Mucosa of descending colon (tissue), 3 donors: ENCODE measurements at regions not wholly inside any gene's neighbourhood (a gene's known extent, or its start where the extent isn't known, plus 50 kb on each side); places are given as distances from the start of the nearest gene placed in this dataset.

Experiments used
- ATAC-seq: fragments of 200-7000 bp; cut with Tn5 transposase; one replicate; pipeline ENCODE4 v1.9.1; 2020; ENCODE audit warnings: mild to moderate bottlenecking, moderate library complexity
- DNase-seq, 3 donors: peaks; one replicate each; pipeline ENCODE4 v3.0.0-alpha.2; 2020
- H3K36me3 ChIP-seq: fragments of 200-600 bp; one replicate; pipeline ENCODE4 v1.8.0; 2021; ENCODE audit warnings: low read depth, mild to moderate bottlenecking
- H3K4me1 ChIP-seq: fragments of 200-600 bp; one replicate; pipeline ENCODE4 v1.8.0; 2021; ENCODE audit warnings: low read depth, mild to moderate bottlenecking
- H3K4me3 ChIP-seq: fragments of 200-600 bp; one replicate; pipeline ENCODE4 v1.8.0; 2021; ENCODE audit warnings: mild to moderate bottlenecking
- H3K9me3 ChIP-seq: fragments of 200-600 bp; one replicate; pipeline ENCODE4 v1.8.0; 2021; ENCODE audit warnings: mild to moderate bottlenecking
- CTCF ChIP-seq: fragments of 200-600 bp; IDR thresholded peaks from one replicate; pipeline ENCODE4 v1.8.0; 2022; ENCODE audit warnings: antibody characterized with exemption, mild to moderate bottlenecking
- intact Hi-C, 2 donors: fragments of 100-400 bp; cut with DNase I in 1 of 2; cut with micrococcal nuclease in 1 of 2; formaldehyde crosslinking; loops; one replicate each; pipeline versions ENCODE4 v1.11.0 to v1.11.1; 2022; cut with DNase I, micrococcal nuclease
- donor health status: DM: no; HTN: no; CAD: no; lungs with moderate emphysema.
- donor health status: DM: no; HTN: no; CAD: no.
- donor health status: DM: no; HTN: yes; CAD: no.

DNA sequence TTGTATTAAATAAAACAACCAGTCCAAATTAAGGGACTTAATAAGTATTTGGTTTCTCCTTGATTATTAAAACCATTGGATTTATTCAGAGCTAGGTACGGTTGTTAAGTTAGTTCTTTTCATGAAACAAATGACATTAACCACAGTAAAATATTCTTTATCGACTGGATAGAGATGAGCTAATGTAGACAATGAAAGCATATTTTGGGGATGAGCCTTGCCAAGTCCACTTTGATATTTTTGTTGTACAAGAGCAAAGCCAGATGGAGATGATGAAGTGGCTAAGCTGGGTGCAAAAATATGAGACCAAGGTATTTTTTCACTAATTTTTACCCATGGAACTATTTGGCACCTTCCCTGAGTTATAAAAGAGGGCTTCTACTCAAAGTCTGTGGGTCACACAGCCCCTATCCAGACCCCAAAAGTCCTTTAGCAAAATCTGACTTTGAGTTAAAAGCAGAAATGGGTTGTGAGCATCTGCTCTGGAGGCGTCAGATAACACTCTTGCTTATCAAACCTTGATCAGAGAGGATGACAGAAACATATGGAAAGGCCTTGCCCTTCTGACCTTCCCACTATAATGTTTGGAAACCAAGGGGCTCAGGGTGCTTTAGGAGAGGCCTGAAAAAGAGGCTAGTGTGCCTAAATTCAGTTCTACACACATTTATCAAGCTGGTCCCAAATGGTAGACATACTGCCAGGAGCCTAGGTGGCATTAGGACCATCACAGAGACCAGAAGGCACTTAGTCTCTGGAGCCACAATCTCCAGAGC lies 456.8 kb downstream of the MTX2 start:
- ATAC-seq (no peak), DNase-seq (no peak)
- Histone ChIP-seq H3K4me3 (no peak overlapping the region), H3K36me3 (no peaks in the 10 kb centered on the region), H3K9me3 (no peaks in the 10 kb centered on the region), H3K4me1 (no peaks in the 10 kb centered on the region)
- TF ChIP-seq CTCF, result no peak
- intact Hi-C loops, result no loop called here

DNA sequence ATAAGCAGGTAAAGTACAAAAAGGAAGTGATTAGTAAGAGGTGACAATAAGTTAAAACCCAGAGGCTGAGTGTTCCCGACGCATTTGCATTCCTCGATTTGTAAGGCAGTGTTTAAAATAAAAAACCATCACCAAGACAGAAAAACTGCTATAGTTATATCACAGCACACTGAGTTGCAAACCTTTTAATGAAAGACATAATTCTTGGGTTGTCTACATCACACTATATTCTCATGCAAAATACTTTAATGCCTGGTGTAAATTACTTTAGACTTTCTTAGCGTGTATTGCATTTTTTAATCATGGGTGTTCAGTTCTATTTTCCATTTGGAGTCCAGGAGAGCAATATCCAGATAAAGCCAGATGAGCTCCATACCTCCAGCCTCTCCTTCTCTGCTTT lies 458.5 kb downstream of the MTX2 start:
- H3K36me3 ChIP-seq, result no peaks in the 10 kb centered on the region
- intact Hi-C loops, result no loop called here
- TF ChIP-seq CTCF, result no peak
- H3K4me1 ChIP-seq, result no peaks in the 10 kb centered on the region
- no peak overlapping the region for H3K4me3 ChIP-seq
- no peak for DNase-seq
- H3K9me3 ChIP-seq, result no peaks in the 10 kb centered on the region
- no peak for ATAC-seq

DNA sequence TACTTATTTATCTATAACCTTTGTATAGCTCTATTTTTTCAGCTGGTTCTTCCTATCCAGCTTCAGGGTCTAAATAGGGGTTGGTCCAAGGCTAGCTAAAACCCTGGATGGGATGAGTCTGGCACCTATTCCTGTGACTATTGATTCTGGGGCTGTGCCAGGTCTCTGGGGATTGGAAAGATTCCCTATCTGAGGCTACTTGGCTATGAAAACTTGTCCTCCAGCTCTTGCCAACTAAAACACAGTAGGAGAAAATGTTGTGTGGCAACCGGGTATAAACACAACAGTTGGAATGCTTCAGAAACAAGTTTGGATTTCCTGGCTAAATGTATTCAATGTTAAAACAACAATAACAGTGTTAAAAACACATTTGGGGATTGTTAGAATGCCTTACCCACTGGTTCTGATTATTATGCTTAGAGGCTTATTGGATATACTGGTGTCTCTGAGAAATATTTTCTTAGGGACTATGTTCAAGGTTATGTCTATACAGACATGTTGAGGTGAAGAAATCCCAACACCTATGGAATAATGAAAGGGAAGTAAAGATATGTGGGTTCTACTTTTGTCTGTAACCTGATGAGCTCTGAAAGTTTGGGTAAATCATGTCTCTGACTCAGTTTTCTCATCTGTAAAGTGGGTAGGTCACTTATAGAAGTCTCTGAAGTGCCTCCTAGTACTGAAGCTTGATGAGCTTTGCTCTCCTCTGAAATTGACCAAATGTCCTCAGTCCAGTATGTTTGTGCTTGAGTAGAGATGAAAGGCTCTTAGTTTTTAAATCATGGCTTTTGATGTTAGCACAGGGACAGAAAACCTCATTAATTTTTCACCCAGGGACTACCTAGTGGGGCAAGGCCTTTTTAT lies 460.7 kb downstream of the MTX2 start:
- Histone ChIP-seq H3K9me3 (no peaks in the 10 kb centered on the region), H3K4me1 (no peaks in the 10 kb centered on the region), H3K4me3 (no peak overlapping the region), H3K36me3 (no peaks in the 10 kb centered on the region)
- no peak for ATAC-seq
- TF ChIP-seq CTCF, result no peak
- no peak for DNase-seq
- intact Hi-C loops, result no loop called here

GRCh38 chr2:176732780-176733179 lies 463.5 kb downstream of the MTX2 start:
- H3K4me1 ChIP-seq, result no peaks in the 10 kb centered on the region
- no peak for TF ChIP-seq CTCF
- intact Hi-C loops, result no loop called here
- no peaks in the 10 kb centered on the region for H3K9me3 ChIP-seq
- ATAC-seq, result no peak
- H3K4me3 ChIP-seq, result no peak overlapping the region
- no peaks in the 10 kb centered on the region for H3K36me3 ChIP-seq
- no peak for DNase-seq

GRCh38 chr2:176733698-176734430 lies 464.6 kb downstream of the MTX2 start:
- Histone ChIP-seq H3K4me1 (no peaks in the 10 kb centered on the region), H3K9me3 (no peaks in the 10 kb centered on the region), H3K4me3 (no peak overlapping the region), H3K36me3 (no peaks in the 10 kb centered on the region)
- no peak for ATAC-seq
- no peak for DNase-seq
- TF ChIP-seq CTCF, result no peak
- intact Hi-C loops, result no loop called here
